ENCODE measurements at regions not wholly inside any gene's neighbourhood (a gene's known extent, or its start where the extent isn't known, plus 50 kb on each side); places are given as distances from the start of the nearest gene placed in this dataset.

DNA sequence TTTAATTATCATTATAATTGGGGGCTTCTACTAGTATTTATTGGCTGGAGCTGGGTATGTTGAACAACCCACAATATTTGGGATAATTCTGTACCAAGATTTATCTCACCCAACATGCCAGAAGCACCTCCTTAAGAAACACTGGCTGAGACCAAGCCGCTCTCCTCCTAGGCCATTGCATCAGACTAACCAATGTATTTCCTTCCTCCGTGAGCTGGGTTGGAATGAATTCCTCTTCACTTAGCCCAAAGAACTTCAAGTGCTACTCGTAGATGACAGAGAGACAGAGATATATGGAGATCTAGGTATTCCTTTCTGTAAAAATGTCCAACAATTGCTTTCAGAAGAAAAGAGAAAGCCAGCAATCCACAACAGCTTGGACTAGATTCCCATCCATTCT is 87.2 kb upstream of the ETS2 start:
- Histone ChIP-seq H3K36me3 (ENCODE audit: control insufficient read depth in 4 of 4, insufficient read depth in 3 of 4, low read depth in 1 of 4, low read length in 3 of 4) (no peaks in the 10 kb centered on the region), H3K4me3 (ENCODE audit: low read depth in 1 of 3, low read length in 3 of 3) (no peak overlapping the region), H3K9ac (ENCODE audit: low read depth in 1 of 2, low read length in 2 of 2) (no peak overlapping the region), H3K4me1 (ENCODE audit: control insufficient read depth in 4 of 4, insufficient read depth in 4 of 4, low read length in 3 of 4) (no peaks in the 10 kb centered on the region), H3K9me3 (ENCODE audit: control insufficient read depth in 4 of 4, low read length in 3 of 4) (no peaks in the 10 kb centered on the region), H3K27me3 (ENCODE audit: control insufficient read depth in 4 of 4, insufficient read depth in 4 of 4, low read length in 3 of 4) (no peaks in the 10 kb centered on the region), H3K27ac (ENCODE audit: low read depth in 1 of 2, low read length in 2 of 2) (no peak overlapping the region)
- WGBS = 84% methylated on average over 3 of the region's 3 CpGs
- DNase-seq (ENCODE audit: low spot score) = no peak
- TF ChIP-seq, protein P1, sequence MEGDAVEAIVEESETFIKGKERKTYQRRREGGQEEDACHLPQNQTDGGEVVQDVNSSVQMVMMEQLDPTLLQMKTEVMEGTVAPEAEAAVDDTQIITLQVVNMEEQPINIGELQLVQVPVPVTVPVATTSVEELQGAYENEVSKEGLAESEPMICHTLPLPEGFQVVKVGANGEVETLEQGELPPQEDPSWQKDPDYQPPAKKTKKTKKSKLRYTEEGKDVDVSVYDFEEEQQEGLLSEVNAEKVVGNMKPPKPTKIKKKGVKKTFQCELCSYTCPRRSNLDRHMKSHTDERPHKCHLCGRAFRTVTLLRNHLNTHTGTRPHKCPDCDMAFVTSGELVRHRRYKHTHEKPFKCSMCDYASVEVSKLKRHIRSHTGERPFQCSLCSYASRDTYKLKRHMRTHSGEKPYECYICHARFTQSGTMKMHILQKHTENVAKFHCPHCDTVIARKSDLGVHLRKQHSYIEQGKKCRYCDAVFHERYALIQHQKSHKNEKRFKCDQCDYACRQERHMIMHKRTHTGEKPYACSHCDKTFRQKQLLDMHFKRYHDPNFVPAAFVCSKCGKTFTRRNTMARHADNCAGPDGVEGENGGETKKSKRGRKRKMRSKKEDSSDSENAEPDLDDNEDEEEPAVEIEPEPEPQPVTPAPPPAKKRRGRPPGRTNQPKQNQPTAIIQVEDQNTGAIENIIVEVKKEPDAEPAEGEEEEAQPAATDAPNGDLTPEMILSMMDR (IDR thresholded peaks at IDR 0.05; ENCODE audit: low read depth, low read length, missing input control) = no peak
- TF ChIP-seq YY1 (IDR thresholded peaks at IDR 0.05) (no peak), FOXA2 (IDR thresholded peaks at IDR 0.05) (no peak), NR2F2 (IDR thresholded peaks at IDR 0.05) (no peak), JUND (IDR thresholded peaks at IDR 0.05) (no peak), RAD21 (IDR thresholded peaks at IDR 0.05) (no peak), GABPA (IDR thresholded peaks at IDR 0.05 in 1 of 2, conservative IDR thresholded peaks at IDR 0.05 in 1 of 2) (no peak), TAF1 (conservative IDR thresholded peaks at IDR 0.05) (no peak)
- TF ChIP-seq, protein P2, sequence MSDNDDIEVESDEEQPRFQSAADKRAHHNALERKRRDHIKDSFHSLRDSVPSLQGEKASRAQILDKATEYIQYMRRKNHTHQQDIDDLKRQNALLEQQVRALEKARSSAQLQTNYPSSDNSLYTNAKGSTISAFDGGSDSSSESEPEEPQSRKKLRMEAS (IDR thresholded peaks at IDR 0.05) = no peak

DNA sequence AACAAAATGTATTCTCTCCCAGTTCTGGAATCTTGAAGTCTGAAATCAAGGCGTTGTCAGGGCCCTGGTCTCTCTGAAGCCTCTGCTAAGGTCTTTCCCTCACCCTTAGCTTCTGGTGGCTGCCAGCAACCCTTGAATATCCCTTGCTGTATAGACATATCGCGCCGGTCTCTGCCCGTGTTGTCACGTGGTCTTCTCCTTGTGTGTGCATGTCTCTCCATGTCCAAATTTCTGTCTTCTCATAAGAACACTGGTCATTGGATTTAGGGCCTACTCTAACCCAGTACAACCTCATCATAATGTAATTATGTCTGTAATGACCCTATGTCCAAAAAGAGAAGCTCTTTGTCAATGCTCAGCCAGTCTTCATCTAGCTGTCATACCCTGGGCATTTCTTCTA is 85.7 kb upstream of the ETS2 start:
- no peaks in the 10 kb centered on the region for H3K27me3 ChIP-seq (ENCODE audit: control insufficient read depth in 4 of 4, insufficient read depth in 4 of 4, low read length in 3 of 4)
- TF ChIP-seq, protein P1 (IDR thresholded peaks at IDR 0.05; ENCODE audit: low read depth, low read length, missing input control) = no peak
- TF ChIP-seq JUND (IDR thresholded peaks at IDR 0.05) (no peak), HNF4A (conservative IDR thresholded peaks at IDR 0.05) (no peak), EGR1 (IDR thresholded peaks at IDR 0.05; ENCODE audit: low read depth in 2 of 2) (no peak), RXRA (IDR thresholded peaks at IDR 0.05) (no peak), FOXA1 (IDR thresholded peaks at IDR 0.05) (no peak), NR2F2 (IDR thresholded peaks at IDR 0.05) (no peak)
- TF ChIP-seq, protein P3, sequence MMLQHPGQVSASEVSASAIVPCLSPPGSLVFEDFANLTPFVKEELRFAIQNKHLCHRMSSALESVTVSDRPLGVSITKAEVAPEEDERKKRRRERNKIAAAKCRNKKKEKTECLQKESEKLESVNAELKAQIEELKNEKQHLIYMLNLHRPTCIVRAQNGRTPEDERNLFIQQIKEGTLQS (IDR thresholded peaks at IDR 0.05) = no peak
- H3K27ac ChIP-seq (ENCODE audit: low read depth in 1 of 2, low read length in 2 of 2) = no peak overlapping the region
- H3K4me3 ChIP-seq (ENCODE audit: low read depth in 1 of 3, low read length in 3 of 3) = no peak overlapping the region
- DNase-seq (ENCODE audit: low spot score) = no peak
- 93% methylated on average over 6 of the region's 6 CpGs for WGBS
- no peaks in the 10 kb centered on the region for H3K36me3 ChIP-seq (ENCODE audit: control insufficient read depth in 4 of 4, insufficient read depth in 3 of 4, low read depth in 1 of 4, low read length in 3 of 4)
- H3K9me3 ChIP-seq (ENCODE audit: control insufficient read depth in 4 of 4, low read length in 3 of 4) = peaks cover under 1 to 5% (median 2%) of the 10 kb centered on the region in 4 donors
- H3K4me1 ChIP-seq (ENCODE audit: control insufficient read depth in 4 of 4, insufficient read depth in 4 of 4, low read length in 3 of 4) = no peaks in the 10 kb centered on the region
- H3K9ac ChIP-seq (ENCODE audit: low read depth in 1 of 2, low read length in 2 of 2) = no peak overlapping the region

DNA sequence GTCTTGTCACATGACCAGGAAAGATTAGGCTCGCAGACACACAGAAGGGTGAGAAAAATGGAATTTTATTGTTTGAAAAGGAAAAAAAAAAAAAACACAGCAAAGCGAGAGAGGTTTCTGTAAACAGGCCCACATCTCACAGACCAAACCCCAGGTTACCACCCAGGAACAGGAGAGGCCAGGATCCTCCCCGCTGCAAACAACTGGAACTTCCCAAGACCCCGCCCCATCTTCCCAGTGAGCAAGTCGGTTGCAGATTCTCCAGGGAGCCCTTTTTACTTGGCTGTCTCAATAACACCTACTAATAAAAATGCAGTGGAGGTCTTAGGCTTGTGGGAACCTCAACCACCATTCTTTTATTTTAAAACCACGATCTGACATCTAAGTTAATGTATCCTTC is 84.7 kb upstream of the ETS2 start:
- TF ChIP-seq NR2F2 (IDR thresholded peaks at IDR 0.05) (no peak), RXRA (IDR thresholded peaks at IDR 0.05) (no peak), EGR1 (IDR thresholded peaks at IDR 0.05; ENCODE audit: low read depth in 2 of 2) (no peak), FOXA1 (IDR thresholded peaks at IDR 0.05) (no peak)
- TF ChIP-seq, protein P4, sequence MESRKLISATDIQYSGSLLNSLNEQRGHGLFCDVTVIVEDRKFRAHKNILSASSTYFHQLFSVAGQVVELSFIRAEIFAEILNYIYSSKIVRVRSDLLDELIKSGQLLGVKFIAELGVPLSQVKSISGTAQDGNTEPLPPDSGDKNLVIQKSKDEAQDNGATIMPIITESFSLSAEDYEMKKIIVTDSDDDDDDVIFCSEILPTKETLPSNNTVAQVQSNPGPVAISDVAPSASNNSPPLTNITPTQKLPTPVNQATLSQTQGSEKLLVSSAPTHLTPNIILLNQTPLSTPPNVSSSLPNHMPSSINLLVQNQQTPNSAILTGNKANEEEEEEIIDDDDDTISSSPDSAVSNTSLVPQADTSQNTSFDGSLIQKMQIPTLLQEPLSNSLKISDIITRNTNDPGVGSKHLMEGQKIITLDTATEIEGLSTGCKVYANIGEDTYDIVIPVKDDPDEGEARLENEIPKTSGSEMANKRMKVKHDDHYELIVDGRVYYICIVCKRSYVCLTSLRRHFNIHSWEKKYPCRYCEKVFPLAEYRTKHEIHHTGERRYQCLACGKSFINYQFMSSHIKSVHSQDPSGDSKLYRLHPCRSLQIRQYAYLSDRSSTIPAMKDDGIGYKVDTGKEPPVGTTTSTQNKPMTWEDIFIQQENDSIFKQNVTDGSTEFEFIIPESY (IDR thresholded peaks at IDR 0.05) = no peak
- no peaks in the 10 kb centered on the region for H3K4me1 ChIP-seq (ENCODE audit: control insufficient read depth in 4 of 4, insufficient read depth in 4 of 4, low read length in 3 of 4)
- H3K36me3 ChIP-seq (ENCODE audit: control insufficient read depth in 4 of 4, insufficient read depth in 3 of 4, low read depth in 1 of 4, low read length in 3 of 4) = no peaks in the 10 kb centered on the region
- peaks cover 2 to 13% (median 5%) of the 10 kb centered on the region in 4 donors for H3K9me3 ChIP-seq (ENCODE audit: control insufficient read depth in 4 of 4, low read length in 3 of 4)
- H3K4me3 ChIP-seq (ENCODE audit: low read depth in 1 of 3, low read length in 3 of 3) = no peak overlapping the region
- WGBS = 84% methylated on average over 6 of the region's 6 CpGs
- no peak overlapping the region for H3K9ac ChIP-seq (ENCODE audit: low read depth in 1 of 2, low read length in 2 of 2)
- DNase-seq (ENCODE audit: low spot score) = no peak
- no peak overlapping the region for H3K27ac ChIP-seq (ENCODE audit: low read depth in 1 of 2, low read length in 2 of 2)
- H3K27me3 ChIP-seq (ENCODE audit: control insufficient read depth in 4 of 4, insufficient read depth in 4 of 4, low read length in 3 of 4) = no peaks in the 10 kb centered on the region

Data from liver (tissue), 8 donors.